ENCODE measurements at regions not wholly inside any gene's neighbourhood (a gene's known extent, or its start where the extent isn't known, plus 50 kb on each side); places are given as distances from the start of the nearest gene placed in this dataset.

- no peak for DNase-seq
Observed at GRCh38 chr12:111201495-111202236, 167.2 kb downstream of the PHETA1 start.

- no peak for DNase-seq
Observed at GRCh38 chr12:111201036-111201435, 167.9 kb downstream of the PHETA1 start.

DNA sequence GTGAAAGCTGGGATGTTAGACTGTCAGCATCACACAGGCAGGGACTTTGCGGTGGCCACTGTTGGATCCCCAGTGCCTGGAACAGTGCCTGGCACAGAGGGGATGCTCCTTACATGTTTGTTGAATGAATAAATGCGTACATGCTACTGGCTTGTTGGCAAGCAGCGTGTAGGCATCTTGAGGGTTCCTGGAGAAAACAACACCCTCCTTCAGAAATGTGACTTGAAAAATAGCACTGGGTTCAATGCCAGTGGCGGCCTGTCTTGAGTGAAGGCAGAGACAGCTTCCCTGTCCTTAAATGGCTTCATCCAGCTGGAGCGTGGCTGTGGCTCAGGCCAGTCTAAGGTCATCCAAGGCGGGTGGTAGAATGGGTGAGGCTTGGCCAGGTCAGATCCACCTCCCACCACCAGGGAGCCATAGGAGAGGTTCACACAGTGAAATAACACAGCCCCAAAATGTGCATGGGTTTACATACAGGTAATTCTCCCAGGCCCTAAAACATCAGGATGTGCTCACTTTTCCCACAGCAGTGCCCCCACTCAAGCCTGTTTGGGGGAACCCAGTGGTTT, 171.4 kb downstream of the PHETA1 start:
- DNase-seq: no peak

- DNase-seq: no peak
Observed at GRCh38 chr12:111196532-111196931, 172.4 kb downstream of the PHETA1 start.

- no peak for DNase-seq
Observed at GRCh38 chr12:111195316-111195715, 173.6 kb downstream of the PHETA1 start.

- no peak for DNase-seq
Observed at GRCh38 chr12:111194703-111195051, 174.2 kb downstream of the PHETA1 start.

DNA sequence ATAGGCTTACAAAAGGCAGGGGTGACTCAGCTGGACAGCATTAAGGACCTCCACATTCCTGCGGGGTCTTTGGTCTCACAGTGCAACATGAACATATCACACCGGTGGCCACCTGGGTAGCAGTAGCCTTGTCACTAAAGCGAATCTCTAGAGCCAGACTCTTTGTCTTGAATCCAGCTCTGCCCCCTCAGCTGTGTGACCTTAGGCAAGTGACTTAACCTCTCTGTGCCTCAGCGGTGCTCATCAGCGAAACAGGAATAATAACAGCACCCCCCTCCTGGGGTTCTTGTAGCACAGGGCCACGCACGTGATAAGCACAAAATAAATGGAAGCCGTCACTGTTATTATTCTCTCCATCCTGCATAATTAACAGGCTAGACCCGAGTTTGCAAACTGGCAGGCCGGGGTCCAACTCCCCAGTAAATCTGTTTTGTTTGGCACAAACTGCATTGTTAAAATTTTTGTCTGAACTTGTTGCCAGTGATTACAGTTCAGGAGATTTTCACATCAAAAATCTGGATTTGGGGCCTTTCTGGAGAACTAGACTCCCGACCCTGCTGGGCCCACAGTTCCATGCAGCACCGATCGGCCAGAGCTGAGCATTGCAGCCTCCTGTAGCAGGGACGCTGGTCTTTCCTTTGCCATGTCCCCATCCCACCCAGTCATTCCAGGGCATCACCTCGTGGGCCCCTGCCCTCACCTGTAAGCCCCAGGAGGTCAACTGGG, 174.8 kb downstream of the PHETA1 start:
- no peak for DNase-seq

GRCh38 chr12:111193496-111193895, 175.4 kb downstream of the PHETA1 start:
- peak in 9 of 51 donors; percentile 4 to 28 (median 12) for DNase-seq

GRCh38 chr12:111193067-111193466, 175.8 kb downstream of the PHETA1 start:
- no peak for DNase-seq

DNA sequence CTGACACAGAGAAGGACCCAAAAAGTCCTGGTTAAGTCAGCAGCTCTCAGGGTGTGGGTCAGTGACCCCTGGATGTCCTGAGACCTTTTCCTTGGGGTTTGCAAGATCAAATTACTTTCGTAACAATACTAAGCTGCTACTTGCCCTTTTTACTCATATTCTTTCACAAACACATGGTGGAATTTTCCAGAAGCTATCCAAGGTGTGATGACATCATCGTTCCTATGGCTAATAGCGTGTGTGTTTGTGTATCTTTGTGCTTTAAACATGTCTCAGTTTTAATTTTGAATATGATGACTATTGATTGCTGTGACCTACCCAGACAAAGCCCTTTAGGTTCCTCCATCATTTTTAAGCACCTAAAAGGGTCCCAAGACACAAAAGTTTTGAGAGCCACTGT, 176.2 kb downstream of the PHETA1 start:
- no peak for DNase-seq

DNA sequence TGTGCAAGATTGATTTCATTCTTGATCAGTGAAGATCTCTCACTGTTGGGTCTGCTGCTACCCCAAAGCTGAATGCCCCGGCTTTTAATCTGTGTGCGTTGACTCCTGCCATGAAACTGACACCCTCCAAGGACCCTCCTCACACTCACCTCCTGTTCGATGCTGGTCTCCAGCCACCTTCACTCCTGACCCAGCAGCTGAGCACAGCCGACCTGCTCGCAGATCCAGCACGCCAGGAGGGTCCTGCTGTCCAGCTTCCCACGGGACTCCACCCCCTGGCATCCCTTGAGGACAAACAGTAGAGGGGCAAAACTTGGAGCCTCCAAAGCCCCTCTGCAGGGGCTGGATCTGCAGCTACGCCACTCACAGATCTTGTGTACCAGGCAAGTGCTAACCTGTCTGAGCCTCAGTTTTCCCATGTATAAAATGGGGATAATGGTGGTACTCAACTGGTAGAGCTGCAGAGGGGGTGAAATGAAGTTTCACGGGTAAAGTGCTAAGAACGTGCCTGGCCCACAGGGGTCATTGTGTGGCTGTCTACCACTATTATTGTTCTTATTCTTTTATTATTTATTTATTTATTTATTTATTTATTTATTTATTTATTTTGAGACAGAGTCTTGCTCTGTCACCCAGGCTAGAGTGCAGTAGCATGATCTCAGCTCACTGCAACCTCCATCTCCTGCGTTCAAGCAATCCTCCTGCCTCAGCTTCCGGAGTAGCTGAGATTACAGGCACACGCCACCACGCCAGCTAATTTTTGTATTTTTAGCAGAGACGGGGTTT, 178.0 kb downstream of the PHETA1 start:
- no peak for DNase-seq

- no peak for DNase-seq
Observed at GRCh38 chr12:111189792-111190191, 179.1 kb downstream of the PHETA1 start.

DNA sequence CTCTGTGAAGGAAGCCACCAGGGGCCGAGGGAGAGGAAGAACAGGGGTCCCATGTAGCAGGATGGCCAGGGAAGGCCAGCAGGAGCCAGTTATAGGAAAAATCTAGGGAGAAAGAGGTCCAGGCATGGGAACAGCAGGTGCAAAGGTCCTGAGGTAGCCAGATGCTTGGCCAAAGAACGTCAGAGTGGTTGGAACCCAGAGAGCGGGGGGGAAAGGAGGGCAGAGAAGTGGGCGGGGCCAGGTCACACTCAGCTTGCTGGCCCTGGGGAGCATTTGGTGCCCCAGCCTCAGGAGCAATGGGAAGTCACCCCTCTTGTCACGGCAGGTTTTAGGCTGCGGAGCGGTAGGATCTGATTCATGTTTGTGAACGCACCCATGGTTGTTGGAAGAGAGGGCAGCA, 180.5 kb downstream of the PHETA1 start:
- no peak for DNase-seq

- DNase-seq: no peak
Observed at GRCh38 chr12:111186347-111186746, 182.5 kb downstream of the PHETA1 start.

DNA sequence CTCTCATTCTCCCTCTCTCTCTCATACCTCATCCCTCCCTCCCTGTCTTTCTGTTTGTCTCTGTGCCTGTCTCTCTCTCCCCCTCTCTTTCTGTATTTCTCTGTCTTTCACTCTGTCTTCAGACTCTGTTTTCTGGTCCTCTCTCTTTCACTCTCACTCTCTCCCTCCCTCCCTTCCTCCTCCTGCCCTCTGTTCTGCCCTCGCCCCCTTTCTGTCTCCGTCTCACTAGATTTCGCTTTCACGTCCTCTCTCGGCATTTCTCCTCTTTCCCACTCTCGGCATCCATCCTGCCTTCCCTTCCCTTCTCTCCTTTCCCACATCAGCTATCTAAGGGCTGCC, 183.0 kb downstream of the PHETA1 start:
- no peak for DNase-seq

- no peak for DNase-seq
Observed at GRCh38 chr12:111185206-111185888, 183.5 kb downstream of the PHETA1 start.

DNA sequence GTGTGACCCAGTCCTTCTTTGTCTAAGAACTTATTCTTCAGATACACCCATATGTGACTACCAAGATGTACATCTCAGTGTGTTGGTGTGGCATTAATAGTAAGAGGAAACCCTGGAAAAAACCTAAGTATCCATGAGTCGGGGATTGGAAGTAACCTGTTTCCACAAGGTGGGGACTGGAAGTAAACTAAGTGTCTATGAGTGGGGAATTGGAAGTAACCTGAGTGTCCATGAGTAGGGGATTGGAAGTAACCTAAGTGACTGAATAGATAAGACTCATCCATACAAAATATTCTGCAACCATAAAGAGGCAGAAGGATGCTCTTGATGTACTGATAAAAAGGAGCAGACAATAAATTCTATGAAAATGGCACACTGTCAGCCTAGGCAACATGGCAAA, 184.7 kb downstream of the PHETA1 start:
- DNase-seq: no peak

GRCh38 chr12:111183094-111183493, 185.8 kb downstream of the PHETA1 start:
- DNase-seq: no peak

- DNase-seq: no peak
Observed at GRCh38 chr12:111182382-111182781, 186.5 kb downstream of the PHETA1 start.

GRCh38 chr12:111181143-111181726, 187.7 kb downstream of the PHETA1 start:
- DNase-seq: peak in 31 of 51 donors; percentile 7 to 65 (median 39)

All from hypothalamus (tissue), 51 donors.